ENCODE measurements at regions not wholly inside any gene's neighbourhood (a gene's known extent, or its start where the extent isn't known, plus 50 kb on each side); places are given as distances from the start of the nearest gene placed in this dataset.
"Not testable (repeated sequence)": the region's sequence is repeated elsewhere in the genome, so short reads cannot be mapped to it uniquely, and the experiment has no call there.

DNA sequence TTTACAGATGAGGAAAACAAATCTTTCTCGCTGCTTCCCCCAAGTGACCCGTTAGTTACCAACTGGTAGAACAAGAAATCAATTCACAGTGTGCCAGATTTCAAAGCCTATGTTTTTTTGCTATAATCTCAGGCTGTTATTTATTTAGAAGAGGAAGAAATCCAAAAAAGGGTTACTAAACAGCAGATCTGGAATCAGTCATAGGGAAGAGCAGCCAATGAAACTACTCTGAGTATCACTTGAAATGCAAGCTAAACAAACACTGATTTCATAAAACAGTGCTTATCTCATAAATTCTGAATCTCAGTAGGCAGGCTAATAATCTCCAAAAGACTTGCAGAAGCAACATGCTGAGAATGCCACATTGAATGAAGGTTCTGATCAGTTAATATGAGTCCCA lies 829.5 kb upstream of the ACO1 start:
- no peaks in the 10 kb centered on the region for H3K27me3 Mint-ChIP-seq
- H3K4me1 ChIP-seq (ENCODE audit: control insufficient read depth in 2 of 2, insufficient read depth in 2 of 2, low read length in 2 of 2): no peaks in the 10 kb centered on the region
- ATAC-seq: no peak
- no peak overlapping the region for H3K27ac Mint-ChIP-seq
- ChIA-PET POLR2A (no interaction called here), CTCF (no interaction called here)
- H3K9me3 Mint-ChIP-seq: peaks cover 0 to 5% (median 0%) of the 10 kb centered on the region in 11 donors
- H3K36me3 ChIP-seq (ENCODE audit: control insufficient read depth in 2 of 3, insufficient read depth in 3 of 3, low read length in 3 of 3): no peaks in the 10 kb centered on the region
- no peaks in the 10 kb centered on the region for H3K9me3 ChIP-seq (ENCODE audit: control insufficient read depth in 2 of 3, low read length in 3 of 3)
- no peaks in the 10 kb centered on the region for H3K27me3 ChIP-seq (ENCODE audit: control insufficient read depth in 2 of 2, insufficient read depth in 2 of 2, low read length in 2 of 2)
- H3K4me3 ChIP-seq (ENCODE audit: low read length): no peak overlapping the region
- H3K36me3 Mint-ChIP-seq: no peaks in the 10 kb centered on the region
- H3K4me1 Mint-ChIP-seq: peaks cover 0 to 5% (median 0%) of the 10 kb centered on the region in 7 donors
- H3K4me3 Mint-ChIP-seq: no peak overlapping the region
- intact Hi-C loops (cut with micrococcal nuclease): no loop called here
- H3K27ac ChIP-seq (ENCODE audit: low read depth, low read length): no peak overlapping the region
- no peak for DNase-seq

DNA sequence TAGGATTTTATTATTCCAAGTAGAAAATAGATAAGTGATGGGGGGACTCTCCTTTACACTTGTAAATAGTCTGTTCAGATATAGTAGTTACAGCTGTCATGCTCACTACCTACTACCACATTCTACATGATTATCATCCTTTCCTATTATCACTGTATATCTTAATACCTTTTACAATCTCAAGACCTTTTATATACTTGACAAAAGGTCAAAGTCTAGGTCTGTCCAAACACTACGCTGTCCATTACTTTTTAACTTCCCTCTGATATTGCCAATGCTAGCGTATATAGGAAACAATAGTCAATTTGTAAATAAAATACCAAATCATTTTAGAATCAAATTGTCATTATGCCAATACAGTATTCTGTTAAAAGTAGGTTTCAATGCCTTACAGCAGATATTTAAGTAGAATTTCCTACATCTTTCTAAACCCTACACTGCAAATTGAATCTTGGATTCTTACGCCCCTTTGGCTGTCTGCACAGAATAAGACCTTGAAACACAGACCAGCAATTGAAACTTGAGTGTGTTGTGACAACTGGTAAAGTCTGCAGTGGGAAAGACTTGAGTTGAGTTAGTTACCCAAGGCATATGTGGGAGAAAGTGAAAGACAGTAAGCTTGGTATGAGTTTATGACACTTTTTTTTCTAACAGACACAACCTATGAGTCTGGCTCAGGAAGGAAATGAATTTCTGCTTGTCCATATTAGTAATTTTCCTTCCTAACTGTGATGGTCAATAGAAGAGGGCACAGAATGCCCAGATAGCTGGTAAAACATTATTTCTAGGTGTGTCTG lies 827.6 kb upstream of the ACO1 start:
- DNase-seq (no peak), ATAC-seq (no peak)
- intact Hi-C loops (cut with micrococcal nuclease): loop anchor here in 1 of 2 donors (1.0 kb wide), 1 partner anchor 15 kb away; no protein-coding TSS in a partner anchor
- Mint-ChIP-seq H3K4me3 (no peak overlapping the region), H3K27ac (peak overlapping the region in 1 of 9 donors; percentile 20), H3K9me3 (peaks cover 0 to 7% (median 0%) of the 10 kb centered on the region in 11 donors), H3K36me3 (no peaks in the 10 kb centered on the region), H3K4me1 (peaks cover 0 to 5% (median 0%) of the 10 kb centered on the region in 7 donors), H3K27me3 (no peaks in the 10 kb centered on the region)
- CTCF ChIA-PET: no interaction called here
- POLR2A ChIA-PET: interaction anchor here (0.6 kb wide), 1 partner anchor 462 kb away, joined by 3 read pairs; no protein-coding TSS in a partner anchor
- no peaks in the 10 kb centered on the region for H3K4me1 ChIP-seq (ENCODE audit: control insufficient read depth in 2 of 2, insufficient read depth in 2 of 2, low read length in 2 of 2)
- no peaks in the 10 kb centered on the region for H3K9me3 ChIP-seq (ENCODE audit: control insufficient read depth in 2 of 3, low read length in 3 of 3)
- no peak overlapping the region for H3K27ac ChIP-seq (ENCODE audit: low read depth, low read length)
- H3K27me3 ChIP-seq (ENCODE audit: control insufficient read depth in 2 of 2, insufficient read depth in 2 of 2, low read length in 2 of 2): no peaks in the 10 kb centered on the region
- no peaks in the 10 kb centered on the region for H3K36me3 ChIP-seq (ENCODE audit: control insufficient read depth in 2 of 3, insufficient read depth in 3 of 3, low read length in 3 of 3)
- no peak overlapping the region for H3K4me3 ChIP-seq (ENCODE audit: low read length)

DNA sequence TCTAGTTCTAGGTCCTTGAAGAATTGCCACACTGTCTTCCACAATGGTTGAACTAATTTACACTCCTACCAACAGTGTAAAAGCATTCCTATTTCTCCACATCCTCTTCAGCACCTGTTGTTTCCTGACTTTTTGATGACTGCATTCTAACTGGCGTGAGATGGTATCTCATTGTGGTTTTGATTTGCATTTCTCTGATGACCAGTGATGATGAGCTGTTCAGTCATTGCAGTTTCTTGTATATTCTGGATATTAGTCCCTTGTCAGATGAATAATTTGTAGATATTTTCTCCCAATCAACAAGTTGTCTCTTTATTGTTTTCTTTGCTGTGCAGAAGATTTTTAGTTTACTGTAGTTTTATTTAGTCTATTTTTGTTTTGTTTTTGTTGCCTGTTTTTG lies 812.3 kb upstream of the ACO1 start:
- CTCF ChIA-PET; H3K4me1 ChIP-seq (ENCODE audit: control insufficient read depth in 2 of 2, insufficient read depth in 2 of 2, low read length in 2 of 2); H3K27me3 Mint-ChIP-seq; intact Hi-C loops (cut with micrococcal nuclease); POLR2A ChIA-PET; H3K36me3 ChIP-seq (ENCODE audit: control insufficient read depth in 2 of 3, insufficient read depth in 3 of 3, low read length in 3 of 3); H3K27me3 ChIP-seq (ENCODE audit: control insufficient read depth in 2 of 2, insufficient read depth in 2 of 2, low read length in 2 of 2); H3K4me3 Mint-ChIP-seq; DNase-seq; ATAC-seq; H3K27ac ChIP-seq (ENCODE audit: low read depth, low read length); H3K4me3 ChIP-seq (ENCODE audit: low read length); H3K27ac Mint-ChIP-seq; H3K36me3 Mint-ChIP-seq; H3K9me3 ChIP-seq (ENCODE audit: control insufficient read depth in 2 of 3, low read length in 3 of 3): not testable (repeated sequence)
- peaks cover 0 to 14% (median 0%) of the 10 kb centered on the region in 7 donors for H3K4me1 Mint-ChIP-seq
- H3K9me3 Mint-ChIP-seq: peaks cover 0 to 11% (median 3%) of the 10 kb centered on the region in 11 donors

DNA sequence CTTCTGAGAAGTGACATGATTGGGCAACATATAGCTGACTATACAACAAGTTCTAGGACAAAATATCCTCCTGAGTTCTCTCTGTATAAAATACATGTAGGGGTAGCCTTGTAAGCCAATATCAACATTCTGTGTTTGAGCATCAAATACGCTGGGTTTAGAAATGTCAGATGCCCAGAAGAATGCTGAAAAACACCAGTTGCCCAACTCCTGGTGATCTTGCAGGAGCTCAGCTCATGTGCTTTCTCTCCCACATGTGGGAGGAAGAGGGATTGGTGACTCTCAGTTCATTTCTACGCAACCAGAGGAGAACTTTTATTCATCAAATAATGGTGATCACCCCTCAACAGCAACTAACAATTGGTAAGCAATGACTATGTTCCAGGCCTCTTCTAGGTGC lies 810.9 kb upstream of the ACO1 start:
- no peak overlapping the region for H3K4me3 ChIP-seq (ENCODE audit: low read length)
- ChIA-PET POLR2A (no interaction called here), CTCF (no interaction called here)
- no peak for DNase-seq
- no peaks in the 10 kb centered on the region for H3K27me3 ChIP-seq (ENCODE audit: control insufficient read depth in 2 of 2, insufficient read depth in 2 of 2, low read length in 2 of 2)
- Mint-ChIP-seq H3K9me3 (peaks cover 0 to 11% (median 3%) of the 10 kb centered on the region in 11 donors), H3K36me3 (no peaks in the 10 kb centered on the region), H3K4me1 (peaks cover 0 to 7% (median 0%) of the 10 kb centered on the region in 7 donors), H3K4me3 (no peak overlapping the region), H3K27me3 (no peaks in the 10 kb centered on the region), H3K27ac (no peak overlapping the region)
- ATAC-seq: no peak
- H3K36me3 ChIP-seq (ENCODE audit: control insufficient read depth in 2 of 3, insufficient read depth in 3 of 3, low read length in 3 of 3): no peaks in the 10 kb centered on the region
- intact Hi-C loops (cut with micrococcal nuclease): no loop called here
- no peaks in the 10 kb centered on the region for H3K9me3 ChIP-seq (ENCODE audit: control insufficient read depth in 2 of 3, low read length in 3 of 3)
- no peak overlapping the region for H3K27ac ChIP-seq (ENCODE audit: low read depth, low read length)
- no peaks in the 10 kb centered on the region for H3K4me1 ChIP-seq (ENCODE audit: control insufficient read depth in 2 of 2, insufficient read depth in 2 of 2, low read length in 2 of 2)

DNA sequence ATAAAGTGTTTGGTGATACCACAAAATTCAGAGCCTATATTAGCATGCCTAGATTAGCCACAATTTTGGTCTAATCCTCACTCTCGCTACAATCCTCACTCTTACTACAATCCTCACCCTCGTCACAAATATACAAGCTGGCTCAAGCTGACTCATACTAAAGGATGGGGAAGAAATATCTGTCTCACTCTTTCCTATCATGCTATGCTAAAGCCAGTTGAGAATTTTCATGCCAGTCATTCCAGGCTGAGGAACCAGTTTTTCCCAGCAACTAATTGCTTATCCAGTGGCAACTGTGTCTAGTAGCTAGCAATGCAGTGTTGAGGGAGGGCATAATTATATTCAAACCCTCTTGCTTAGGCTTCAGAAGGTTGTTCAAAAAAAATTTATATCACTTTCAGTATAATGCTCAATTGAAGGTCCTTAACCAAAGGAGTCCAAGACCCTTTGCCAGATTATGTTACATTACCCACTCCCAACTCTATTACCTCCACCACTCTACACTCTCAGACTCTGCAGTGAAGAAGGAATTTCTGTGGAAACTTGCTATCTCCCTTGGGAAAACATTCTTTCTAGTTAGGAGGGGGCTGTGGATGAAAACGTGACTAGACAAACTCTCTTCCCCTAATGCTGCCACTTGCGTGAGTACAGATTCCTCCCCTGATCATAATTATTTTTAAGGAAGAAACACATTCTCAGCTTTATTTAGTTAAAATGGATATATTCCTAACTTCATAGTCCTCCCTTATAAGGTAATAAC lies 810.3 kb upstream of the ACO1 start:
- H3K27ac ChIP-seq (ENCODE audit: low read depth, low read length): no peak overlapping the region
- no peak for DNase-seq
- Mint-ChIP-seq H3K27me3 (no peaks in the 10 kb centered on the region), H3K27ac (no peak overlapping the region), H3K36me3 (no peaks in the 10 kb centered on the region), H3K9me3 (peaks cover 0 to 11% (median 3%) of the 10 kb centered on the region in 11 donors), H3K4me3 (no peak overlapping the region), H3K4me1 (peaks cover 0 to 7% (median 0%) of the 10 kb centered on the region in 7 donors)
- CTCF ChIA-PET: no interaction called here
- intact Hi-C loops (cut with micrococcal nuclease): no loop called here
- H3K4me3 ChIP-seq (ENCODE audit: low read length): no peak overlapping the region
- no peaks in the 10 kb centered on the region for H3K27me3 ChIP-seq (ENCODE audit: control insufficient read depth in 2 of 2, insufficient read depth in 2 of 2, low read length in 2 of 2)
- H3K36me3 ChIP-seq (ENCODE audit: control insufficient read depth in 2 of 3, insufficient read depth in 3 of 3, low read length in 3 of 3): no peaks in the 10 kb centered on the region
- H3K9me3 ChIP-seq (ENCODE audit: control insufficient read depth in 2 of 3, low read length in 3 of 3): no peaks in the 10 kb centered on the region
- no peak for ATAC-seq
- H3K4me1 ChIP-seq (ENCODE audit: control insufficient read depth in 2 of 2, insufficient read depth in 2 of 2, low read length in 2 of 2): no peaks in the 10 kb centered on the region
- POLR2A ChIA-PET: no interaction called here

DNA sequence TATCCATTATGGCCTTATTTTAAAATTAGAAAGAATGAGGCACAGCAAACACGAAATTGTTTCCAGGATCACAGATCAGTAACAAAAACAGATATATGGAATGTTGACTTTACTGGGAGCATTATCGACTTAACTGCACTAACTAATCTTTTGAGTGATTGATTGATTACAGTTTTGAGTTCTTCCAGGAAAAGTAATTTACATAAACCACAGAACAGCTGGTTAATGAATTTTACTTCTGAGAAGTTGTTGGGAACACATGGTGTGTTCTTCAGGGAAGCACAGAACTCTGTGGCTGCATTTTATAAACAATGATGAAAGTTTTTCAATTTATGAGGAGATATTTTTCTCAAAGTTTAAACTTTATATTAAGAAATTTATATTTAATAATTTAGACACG lies 802.4 kb upstream of the ACO1 start:
- Mint-ChIP-seq H3K27me3 (peaks cover 0 to 4% (median 0%) of the 10 kb centered on the region in 5 donors), H3K9me3 (peaks cover 0 to 4% (median 0%) of the 10 kb centered on the region in 11 donors), H3K27ac (no peak overlapping the region), H3K4me3 (no peak overlapping the region), H3K36me3 (no peaks in the 10 kb centered on the region), H3K4me1 (no peaks in the 10 kb centered on the region)
- intact Hi-C loops (cut with micrococcal nuclease): no loop called here
- ChIA-PET CTCF (no interaction called here), POLR2A (no interaction called here)
- Histone ChIP-seq H3K4me1 (ENCODE audit: control insufficient read depth in 2 of 2, insufficient read depth in 2 of 2, low read length in 2 of 2) (no peaks in the 10 kb centered on the region), H3K4me3 (ENCODE audit: low read length) (no peak overlapping the region), H3K9me3 (ENCODE audit: control insufficient read depth in 2 of 3, low read length in 3 of 3) (no peaks in the 10 kb centered on the region), H3K36me3 (ENCODE audit: control insufficient read depth in 2 of 3, insufficient read depth in 3 of 3, low read length in 3 of 3) (no peaks in the 10 kb centered on the region), H3K27me3 (ENCODE audit: control insufficient read depth in 2 of 2, insufficient read depth in 2 of 2, low read length in 2 of 2) (no peaks in the 10 kb centered on the region), H3K27ac (ENCODE audit: low read depth, low read length) (no peak overlapping the region)
- ATAC-seq: no peak
- no peak for DNase-seq
